ENCODE measurements at regions not wholly inside any gene's neighbourhood (a gene's known extent, or its start where the extent isn't known, plus 50 kb on each side); places are given as distances from the start of the nearest gene placed in this dataset.

DNA sequence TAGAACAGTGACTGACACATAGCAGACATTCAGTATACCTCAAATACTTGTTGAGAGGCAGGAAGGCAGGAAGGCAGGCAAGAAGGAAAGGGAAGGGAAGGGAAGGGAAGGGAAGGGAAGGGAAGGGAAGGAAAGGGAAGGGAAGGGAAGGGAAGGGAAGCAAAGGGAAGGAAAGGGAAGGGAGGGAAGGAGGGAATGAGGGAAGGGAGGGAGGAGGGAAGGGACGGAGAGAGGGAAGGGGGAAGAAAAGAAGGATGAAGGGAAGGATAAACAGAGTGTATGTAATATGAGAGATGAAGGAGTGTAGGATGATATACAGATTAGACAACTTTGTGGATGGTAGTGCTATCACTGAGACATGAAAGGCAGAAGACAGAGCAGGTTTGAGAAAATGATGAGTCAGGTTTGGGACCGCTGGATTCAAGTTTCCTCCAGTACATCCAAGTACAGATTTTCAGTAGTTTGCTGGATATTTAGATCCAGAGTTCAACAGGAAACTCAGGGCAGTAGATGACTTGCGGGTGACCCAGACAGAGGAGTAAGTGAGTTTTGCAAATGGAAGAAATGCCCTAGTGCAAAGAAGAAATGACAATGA lies 85.9 kb downstream of the MAFB start:
- Histone ChIP-seq H3K79me1 (ENCODE audit: low read depth, low read length) (no peaks in the 10 kb centered on the region), H3K36me3 (replicated peaks in 1 of 2; ENCODE audit: control insufficient read depth in 2 of 2, insufficient read depth in 2 of 2, low read length in 2 of 2) (no peaks in the 10 kb centered on the region), H4K91ac (ENCODE audit: low read depth, low read length, poor library complexity) (no peak overlapping the region), H2BK5ac (ENCODE audit: low read length) (no peak overlapping the region), H2BK120ac (ENCODE audit: low read depth, low read length) (no peak overlapping the region), H3K14ac (ENCODE audit: low read length) (no peak overlapping the region), H3K9ac (ENCODE audit: low read depth, low read length, poor library complexity) (no peak overlapping the region), H4K8ac (ENCODE audit: low read depth, low read length) (no peak overlapping the region), H3K18ac (ENCODE audit: low read length) (no peak overlapping the region), H3K9me3 (replicated peaks in 1 of 2; ENCODE audit: control insufficient read depth in 2 of 2, insufficient read depth in 1 of 2, low read depth in 1 of 2, low read length in 2 of 2) (no peaks in the 10 kb centered on the region), H2BK15ac (ENCODE audit: low read length) (no peak overlapping the region), H2BK12ac (ENCODE audit: low read length) (no peak overlapping the region), H3K4ac (ENCODE audit: low read length) (no peak overlapping the region), H3K4me2 (ENCODE audit: insufficient read depth, low read length, poor library complexity, severe bottlenecking) (no peak overlapping the region), H3K27me3 (ENCODE audit: control insufficient read depth in 3 of 3, insufficient read depth in 3 of 3, low read depth in 1 of 3, low read length in 3 of 3) (no peaks in the 10 kb centered on the region), H3K4me1 (ENCODE audit: control insufficient read depth in 2 of 2, insufficient read depth in 1 of 2, low read depth in 1 of 2, low read length in 2 of 2) (no peaks in the 10 kb centered on the region), H3K4me3 (ENCODE audit: low read length in 2 of 2) (no peak overlapping the region), H3K23ac (ENCODE audit: low read depth, low read length, poor library complexity) (no peak overlapping the region), H2AFZ (ENCODE audit: low read length) (no peak overlapping the region), H2AK5ac (ENCODE audit: low read depth, low read length) (no peak overlapping the region), H3K27ac (replicated peaks; ENCODE audit: low read length) (no peak overlapping the region)
- 100% methylated on average over 1 of the region's 3 CpGs; no CpG with 5 or more reads in 1 of the 2 donors for WGBS, 2 donors (ENCODE audit: extremely low coverage in 2 of 2, insufficient read length in 2 of 2, insufficient replicate concordance in 1 of 2)
- no peak for DNase-seq (ENCODE audit: low spot score)

- no peak overlapping the region for H3K4me2 ChIP-seq (ENCODE audit: insufficient read depth, low read length, poor library complexity, severe bottlenecking)
- no peak overlapping the region for H3K23ac ChIP-seq (ENCODE audit: low read depth, low read length, poor library complexity)
- no peak overlapping the region for H3K9ac ChIP-seq (ENCODE audit: low read depth, low read length, poor library complexity)
- H3K4me3 ChIP-seq (ENCODE audit: low read length in 2 of 2), result no peak overlapping the region
- no peak overlapping the region for H2AK5ac ChIP-seq (ENCODE audit: low read depth, low read length)
- no peaks in the 10 kb centered on the region for H3K9me3 ChIP-seq (replicated peaks in 1 of 2; ENCODE audit: control insufficient read depth in 2 of 2, insufficient read depth in 1 of 2, low read depth in 1 of 2, low read length in 2 of 2)
- H3K18ac ChIP-seq (ENCODE audit: low read length), result no peak overlapping the region
- H2BK12ac ChIP-seq (ENCODE audit: low read length), result no peak overlapping the region
- no peaks in the 10 kb centered on the region for H3K4me1 ChIP-seq (ENCODE audit: control insufficient read depth in 2 of 2, insufficient read depth in 1 of 2, low read depth in 1 of 2, low read length in 2 of 2)
- no peak overlapping the region for H2AFZ ChIP-seq (ENCODE audit: low read length)
- no peaks in the 10 kb centered on the region for H3K36me3 ChIP-seq (replicated peaks in 1 of 2; ENCODE audit: control insufficient read depth in 2 of 2, insufficient read depth in 2 of 2, low read length in 2 of 2)
- H3K79me1 ChIP-seq (ENCODE audit: low read depth, low read length), result no peaks in the 10 kb centered on the region
- no peak overlapping the region for H3K27ac ChIP-seq (replicated peaks; ENCODE audit: low read length)
- H2BK120ac ChIP-seq (ENCODE audit: low read depth, low read length), result no peak overlapping the region
- H4K8ac ChIP-seq (ENCODE audit: low read depth, low read length), result no peak overlapping the region
- no peak overlapping the region for H4K91ac ChIP-seq (ENCODE audit: low read depth, low read length, poor library complexity)
- H3K14ac ChIP-seq (ENCODE audit: low read length), result no peak overlapping the region
- no peak overlapping the region for H2BK15ac ChIP-seq (ENCODE audit: low read length)
- H3K4ac ChIP-seq (ENCODE audit: low read length), result no peak overlapping the region
- no peak for DNase-seq (ENCODE audit: low spot score)
- H3K27me3 ChIP-seq (ENCODE audit: control insufficient read depth in 3 of 3, insufficient read depth in 3 of 3, low read depth in 1 of 3, low read length in 3 of 3), result no peaks in the 10 kb centered on the region
- WGBS, 2 donors (ENCODE audit: extremely low coverage in 2 of 2, insufficient read length in 2 of 2, insufficient replicate concordance in 1 of 2), result no CpG with 5 or more reads among the region's 1 CpG
- H2BK5ac ChIP-seq (ENCODE audit: low read length), result no peak overlapping the region
Measured at GRCh38 chr20:40602381-40602780, 86.7 kb downstream of the MAFB start.

GRCh38 chr20:40600441-40601219 lies 88.4 kb downstream of the MAFB start:
- Histone ChIP-seq H4K8ac (ENCODE audit: low read depth, low read length) (no peak overlapping the region), H3K4me3 (ENCODE audit: low read length in 2 of 2) (no peak overlapping the region), H3K14ac (ENCODE audit: low read length) (no peak overlapping the region), H3K4me2 (ENCODE audit: insufficient read depth, low read length, poor library complexity, severe bottlenecking) (no peak overlapping the region), H4K91ac (ENCODE audit: low read depth, low read length, poor library complexity) (no peak overlapping the region), H3K4me1 (ENCODE audit: control insufficient read depth in 2 of 2, insufficient read depth in 1 of 2, low read depth in 1 of 2, low read length in 2 of 2) (no peaks in the 10 kb centered on the region), H2AFZ (ENCODE audit: low read length) (no peak overlapping the region), H2BK120ac (ENCODE audit: low read depth, low read length) (no peak overlapping the region), H2BK15ac (ENCODE audit: low read length) (no peak overlapping the region), H2BK12ac (ENCODE audit: low read length) (no peak overlapping the region), H2AK5ac (ENCODE audit: low read depth, low read length) (no peak overlapping the region), H3K9me3 (replicated peaks in 1 of 2; ENCODE audit: control insufficient read depth in 2 of 2, insufficient read depth in 1 of 2, low read depth in 1 of 2, low read length in 2 of 2) (no peaks in the 10 kb centered on the region), H3K9ac (ENCODE audit: low read depth, low read length, poor library complexity) (no peak overlapping the region), H3K23ac (ENCODE audit: low read depth, low read length, poor library complexity) (no peak overlapping the region), H3K36me3 (replicated peaks in 1 of 2; ENCODE audit: control insufficient read depth in 2 of 2, insufficient read depth in 2 of 2, low read length in 2 of 2) (no peaks in the 10 kb centered on the region), H2BK5ac (ENCODE audit: low read length) (no peak overlapping the region), H3K18ac (ENCODE audit: low read length) (no peak overlapping the region), H3K27me3 (ENCODE audit: control insufficient read depth in 3 of 3, insufficient read depth in 3 of 3, low read depth in 1 of 3, low read length in 3 of 3) (no peaks in the 10 kb centered on the region), H3K27ac (replicated peaks; ENCODE audit: low read length) (no peak overlapping the region), H3K4ac (ENCODE audit: low read length) (no peak overlapping the region), H3K79me1 (ENCODE audit: low read depth, low read length) (no peaks in the 10 kb centered on the region)
- WGBS, 2 donors (ENCODE audit: extremely low coverage in 2 of 2, insufficient read length in 2 of 2, insufficient replicate concordance in 1 of 2), result no CpG with 5 or more reads among the region's 2 CpGs
- no peak for DNase-seq (ENCODE audit: low spot score)

- H2BK120ac ChIP-seq (ENCODE audit: low read depth, low read length), result no peak overlapping the region
- H3K18ac ChIP-seq (ENCODE audit: low read length), result no peak overlapping the region
- H3K4me3 ChIP-seq (ENCODE audit: low read length in 2 of 2), result no peak overlapping the region
- no peak overlapping the region for H4K91ac ChIP-seq (ENCODE audit: low read depth, low read length, poor library complexity)
- no CpG with 5 or more reads among the region's 3 CpGs for WGBS, 2 donors (ENCODE audit: extremely low coverage in 2 of 2, insufficient read length in 2 of 2, insufficient replicate concordance in 1 of 2)
- no peak overlapping the region for H2BK15ac ChIP-seq (ENCODE audit: low read length)
- no peaks in the 10 kb centered on the region for H3K9me3 ChIP-seq (replicated peaks in 1 of 2; ENCODE audit: control insufficient read depth in 2 of 2, insufficient read depth in 1 of 2, low read depth in 1 of 2, low read length in 2 of 2)
- no peak overlapping the region for H3K4me2 ChIP-seq (ENCODE audit: insufficient read depth, low read length, poor library complexity, severe bottlenecking)
- no peak overlapping the region for H2BK12ac ChIP-seq (ENCODE audit: low read length)
- H3K14ac ChIP-seq (ENCODE audit: low read length), result no peak overlapping the region
- H3K9ac ChIP-seq (ENCODE audit: low read depth, low read length, poor library complexity), result no peak overlapping the region
- no peaks in the 10 kb centered on the region for H3K36me3 ChIP-seq (replicated peaks in 1 of 2; ENCODE audit: control insufficient read depth in 2 of 2, insufficient read depth in 2 of 2, low read length in 2 of 2)
- H2AFZ ChIP-seq (ENCODE audit: low read length), result no peak overlapping the region
- no peaks in the 10 kb centered on the region for H3K27me3 ChIP-seq (ENCODE audit: control insufficient read depth in 3 of 3, insufficient read depth in 3 of 3, low read depth in 1 of 3, low read length in 3 of 3)
- no peak overlapping the region for H2BK5ac ChIP-seq (ENCODE audit: low read length)
- no peak overlapping the region for H3K23ac ChIP-seq (ENCODE audit: low read depth, low read length, poor library complexity)
- no peak overlapping the region for H2AK5ac ChIP-seq (ENCODE audit: low read depth, low read length)
- H3K79me1 ChIP-seq (ENCODE audit: low read depth, low read length), result no peaks in the 10 kb centered on the region
- no peak overlapping the region for H3K27ac ChIP-seq (replicated peaks; ENCODE audit: low read length)
- no peak for DNase-seq (ENCODE audit: low spot score)
- no peak overlapping the region for H4K8ac ChIP-seq (ENCODE audit: low read depth, low read length)
- no peak overlapping the region for H3K4ac ChIP-seq (ENCODE audit: low read length)
- no peaks in the 10 kb centered on the region for H3K4me1 ChIP-seq (ENCODE audit: control insufficient read depth in 2 of 2, insufficient read depth in 1 of 2, low read depth in 1 of 2, low read length in 2 of 2)
Measured at GRCh38 chr20:40599987-40600386, 89.0 kb downstream of the MAFB start.

All from neuronal stem cell (in vitro differentiated cells).